Renal cortical epithelial cell (primary cell): ENCODE measurements at regions not wholly inside any gene's neighbourhood (a gene's known extent, or its start where the extent isn't known, plus 50 kb on each side); places are given as distances from the start of the nearest gene placed in this dataset.

Experiments used
- DNase-seq: peaks from one replicate; pipeline ENCODE4 v3.0.0-alpha.2; 2011; ENCODE audit warnings: low read depth

DNA sequence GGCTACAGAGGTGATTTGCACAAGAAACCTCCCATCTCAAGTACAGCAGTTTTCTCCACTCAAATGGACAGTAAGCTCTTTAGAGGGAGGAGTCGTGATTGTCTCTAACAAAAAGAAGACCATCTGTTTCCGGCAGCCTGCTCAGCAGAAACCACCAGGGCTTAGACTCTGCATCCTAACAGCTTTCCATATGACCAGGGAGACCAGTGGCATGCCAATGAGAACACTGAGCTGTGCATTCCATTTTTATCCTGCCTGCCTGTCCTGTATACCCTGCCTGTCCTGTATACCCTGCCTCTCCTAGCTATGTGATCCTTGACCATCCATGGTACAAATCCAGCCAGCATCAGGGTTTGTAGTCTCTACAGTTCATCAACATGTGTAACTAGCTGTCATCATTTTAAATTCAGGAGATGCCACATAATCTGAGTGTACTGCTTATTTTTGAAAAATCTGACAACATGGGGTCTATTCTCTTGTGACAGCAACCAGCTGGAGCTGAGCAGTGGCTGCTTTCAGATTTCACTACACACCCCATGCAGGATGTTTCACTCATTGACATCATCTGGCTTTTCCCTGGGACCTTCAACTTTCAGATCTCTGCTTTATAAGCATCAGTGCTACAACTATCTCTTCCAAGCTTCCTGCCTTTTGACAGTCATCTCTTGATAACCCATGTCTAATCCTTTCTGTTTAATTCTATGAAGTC lies 50.5 kb upstream of the POU2AF2 start:
- DNase-seq = no peak

DNA sequence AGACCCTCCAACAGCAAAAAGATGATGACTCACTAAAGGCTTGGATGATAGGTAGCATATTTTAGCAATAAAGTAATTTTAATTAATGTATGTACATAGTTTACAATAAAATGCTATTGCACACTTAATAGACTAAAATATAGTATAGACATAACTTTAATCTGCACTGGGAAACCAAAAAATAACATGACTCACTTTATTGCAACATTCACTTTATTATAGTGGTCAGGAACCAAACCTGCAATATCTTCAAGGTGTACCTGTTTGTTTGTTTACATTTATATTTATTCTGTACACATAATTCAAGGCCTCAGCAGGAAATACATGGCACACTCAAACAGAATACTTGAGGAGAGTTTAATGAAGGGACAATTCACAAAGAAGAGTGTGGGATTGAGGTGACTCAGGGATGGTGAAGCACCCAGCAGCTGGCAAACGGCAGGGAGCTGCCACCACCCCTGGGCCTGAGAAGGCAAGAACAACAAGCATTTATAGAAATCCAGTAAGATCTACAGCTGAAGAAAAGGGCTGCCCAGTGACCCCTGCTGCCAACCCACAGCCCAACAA lies 51.5 kb upstream of the POU2AF2 start:
- no peak for DNase-seq

GRCh38 chr11:111189466-111189865 lies 56.1 kb upstream of the POU2AF2 start:
- DNase-seq = no peak

DNA sequence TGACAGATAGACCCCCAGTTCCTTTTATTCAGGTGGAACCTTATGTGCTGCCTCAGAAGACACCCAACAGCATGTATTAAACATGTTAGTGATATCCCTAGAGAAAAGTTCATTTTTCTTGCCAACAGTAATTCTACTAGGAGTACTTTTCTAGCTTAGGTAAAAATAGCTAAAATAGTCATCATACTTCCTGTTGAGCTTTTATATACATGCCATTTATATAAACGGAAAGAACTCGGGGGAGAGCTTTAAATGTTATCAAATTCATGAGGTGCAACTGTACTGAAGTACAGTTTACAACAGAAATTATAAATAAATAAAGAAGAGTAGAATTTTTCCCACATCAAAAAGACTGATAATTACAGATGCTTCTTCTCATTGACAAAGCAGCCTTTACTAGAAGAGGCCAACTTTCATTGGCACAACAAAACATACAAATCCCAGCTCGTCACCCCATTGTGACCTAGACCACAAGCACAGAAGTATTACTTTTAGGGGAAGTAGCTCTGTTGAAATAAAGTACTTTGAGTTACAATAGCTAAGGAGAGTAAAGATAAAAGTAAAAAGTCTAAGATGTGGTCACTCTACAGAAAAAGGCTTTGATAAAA lies 59.1 kb upstream of the POU2AF2 start:
- DNase-seq = no peak

DNA sequence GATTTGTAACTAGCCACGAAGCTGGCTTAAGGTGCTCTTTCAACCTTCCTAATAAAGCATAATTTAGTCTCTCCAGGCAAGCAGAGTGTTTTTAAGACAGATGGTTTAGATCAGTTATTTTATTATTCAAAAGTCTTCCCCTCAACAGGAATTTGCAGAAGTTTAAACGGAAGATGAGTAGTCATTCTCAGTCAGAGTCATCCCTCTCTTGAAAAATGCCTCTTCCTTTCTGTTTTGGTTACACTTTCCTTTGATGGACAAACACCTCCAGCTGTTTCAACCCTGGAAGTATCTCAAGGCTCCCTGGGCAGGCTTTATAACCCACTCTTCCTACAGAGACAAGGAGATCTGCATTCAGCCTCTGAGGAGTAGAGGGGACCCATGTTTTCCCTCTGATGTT lies 60.3 kb upstream of the POU2AF2 start:
- no peak for DNase-seq

GRCh38 chr11:111183706-111184105 lies 61.8 kb upstream of the POU2AF2 start:
- no peak for DNase-seq

DNA sequence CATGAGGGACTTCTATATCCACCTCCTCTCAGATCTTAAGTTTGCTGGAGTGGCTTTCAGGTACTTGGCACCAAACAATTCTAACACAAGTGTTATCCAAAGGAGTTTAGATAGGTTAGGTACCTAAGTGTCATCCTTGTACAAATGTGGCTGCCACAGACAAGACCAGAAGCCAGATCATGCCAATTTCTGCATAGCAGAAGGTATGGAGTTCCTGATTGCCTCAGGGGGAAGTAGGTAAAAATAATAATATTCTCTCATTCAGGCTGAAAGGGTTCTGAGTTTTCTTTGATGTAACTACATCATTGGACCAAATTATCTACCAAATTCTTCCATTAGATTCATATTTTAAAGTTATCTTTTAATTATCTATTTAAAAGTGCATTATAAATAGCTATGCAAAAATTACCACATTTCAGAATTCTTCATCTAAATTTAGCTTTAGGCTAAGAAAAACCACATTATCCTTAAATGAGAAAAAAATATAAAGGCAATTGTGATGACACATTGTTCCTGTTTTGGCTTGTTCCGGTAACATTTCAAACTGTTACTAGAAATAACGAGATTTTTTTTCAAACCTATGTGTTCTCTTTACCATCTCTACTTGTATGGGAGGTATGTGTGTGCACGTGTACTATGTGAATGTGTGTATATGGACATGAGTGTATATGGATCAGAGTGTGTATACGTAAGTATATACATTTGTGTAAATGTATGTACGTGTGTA lies 66.2 kb upstream of the POU2AF2 start:
- DNase-seq = no peak

DNA sequence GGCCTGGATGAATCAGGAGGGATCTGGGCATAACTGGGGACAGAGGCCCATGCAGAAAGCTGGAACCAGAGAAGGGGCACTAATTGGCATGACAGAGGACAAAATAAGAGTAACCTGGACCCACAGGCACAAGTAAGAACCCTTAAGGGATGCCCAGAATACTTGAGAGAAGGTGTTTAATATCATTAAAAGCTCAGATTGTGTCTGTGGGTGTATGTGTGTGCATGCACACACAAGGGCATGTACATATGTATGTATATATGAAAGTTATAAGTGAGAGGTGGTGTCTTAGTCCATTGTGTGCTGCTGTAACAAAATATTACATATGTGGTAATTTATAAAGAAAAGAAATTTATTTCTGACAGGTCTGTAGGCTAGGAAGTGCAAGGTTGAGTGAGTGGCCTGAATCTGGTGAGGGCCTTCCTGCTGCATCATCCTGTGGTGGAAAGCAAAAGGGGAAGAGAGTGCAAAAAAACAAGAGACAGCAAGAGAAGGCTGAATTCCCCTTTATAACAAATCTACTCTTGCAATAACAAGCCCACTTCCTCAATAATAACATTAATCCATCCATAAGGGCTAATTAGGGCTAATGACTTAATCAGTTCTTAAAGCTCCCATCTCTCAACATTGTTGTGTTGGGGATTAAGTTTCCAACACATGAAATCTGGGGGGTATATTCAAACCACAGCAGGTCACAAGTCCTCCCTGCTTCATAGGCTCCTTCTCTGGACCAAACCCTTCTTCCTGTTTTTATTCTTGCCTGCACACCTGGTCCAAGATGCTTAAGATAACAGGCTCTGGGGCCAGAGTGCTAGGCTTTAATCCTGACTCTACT lies 68.3 kb upstream of the POU2AF2 start:
- no peak for DNase-seq

GRCh38 chr11:111176603-111177002 lies 68.9 kb upstream of the POU2AF2 start:
- no peak for DNase-seq

DNA sequence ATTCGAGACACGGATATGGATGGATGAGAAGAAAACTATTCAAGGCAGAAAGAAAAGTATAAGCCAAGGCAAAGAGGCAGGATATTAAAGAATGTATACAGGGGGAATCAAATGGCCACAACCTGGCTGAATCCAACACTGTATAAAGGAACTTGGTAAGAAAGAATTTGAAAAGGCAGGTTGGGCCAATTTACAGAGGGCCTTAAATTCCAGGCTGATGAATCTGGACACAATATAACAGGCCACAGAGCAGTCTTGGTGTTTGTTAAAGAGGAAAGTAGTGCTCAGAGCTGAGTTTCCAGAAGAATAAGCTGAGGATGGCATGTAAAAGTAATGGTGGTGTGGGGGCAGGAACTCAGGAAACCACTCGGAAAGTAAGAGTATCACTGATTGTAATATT lies 72.3 kb upstream of the POU2AF2 start:
- DNase-seq = no peak

- no peak for DNase-seq
Observed at GRCh38 chr11:111172321-111172862, 73.1 kb upstream of the POU2AF2 start.

GRCh38 chr11:111170761-111171379 lies 74.7 kb upstream of the POU2AF2 start:
- no peak for DNase-seq

DNA sequence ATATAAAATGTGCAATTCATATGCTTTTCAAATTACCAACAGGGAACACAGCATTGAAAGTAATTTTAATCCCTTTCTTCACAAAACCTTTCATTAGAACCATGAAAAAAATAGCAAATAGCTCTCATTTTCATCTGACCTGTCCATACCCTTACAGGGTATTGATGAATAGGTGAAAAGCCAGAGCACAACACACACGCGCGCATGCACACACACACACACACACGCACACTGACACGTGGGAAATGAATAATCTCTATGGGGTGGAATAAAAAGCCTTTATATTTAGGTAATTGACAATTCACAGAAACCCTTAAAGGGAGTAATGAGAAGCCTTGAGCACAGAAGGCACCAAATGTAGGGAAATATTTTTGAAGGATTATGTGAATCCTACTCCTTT lies 76.2 kb upstream of the POU2AF2 start:
- DNase-seq = no peak

- DNase-seq = no peak
Observed at GRCh38 chr11:111168871-111169270, 76.7 kb upstream of the POU2AF2 start.

- DNase-seq = no peak
Observed at GRCh38 chr11:111167666-111168065, 77.9 kb upstream of the POU2AF2 start.

- DNase-seq = no peak
Observed at GRCh38 chr11:111166598-111166997, 78.9 kb upstream of the POU2AF2 start.

- DNase-seq = peak; percentile 4
Observed at GRCh38 chr11:111162305-111162704, 83.2 kb upstream of the POU2AF2 start.

DNA sequence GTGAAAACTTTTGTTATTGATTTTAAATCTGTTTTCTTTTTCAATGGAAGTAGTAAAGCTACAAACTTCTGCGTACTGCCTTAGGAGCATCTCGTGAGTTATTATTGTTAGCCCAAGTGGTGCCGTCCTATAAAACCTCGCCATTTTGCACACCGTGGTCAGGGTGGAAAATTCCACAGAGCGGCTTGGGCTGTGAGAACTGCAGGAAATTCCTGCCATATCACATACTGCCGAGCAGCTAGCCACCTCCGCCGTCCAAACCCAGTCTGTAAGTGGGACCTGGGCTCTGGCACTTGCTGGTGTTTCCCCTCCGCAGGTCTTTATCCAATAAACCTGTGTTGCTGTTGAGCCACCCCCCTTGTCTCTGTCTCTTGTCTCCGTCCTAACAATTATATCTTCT lies 88.0 kb upstream of the POU2AF2 start:
- DNase-seq = no peak

DNA sequence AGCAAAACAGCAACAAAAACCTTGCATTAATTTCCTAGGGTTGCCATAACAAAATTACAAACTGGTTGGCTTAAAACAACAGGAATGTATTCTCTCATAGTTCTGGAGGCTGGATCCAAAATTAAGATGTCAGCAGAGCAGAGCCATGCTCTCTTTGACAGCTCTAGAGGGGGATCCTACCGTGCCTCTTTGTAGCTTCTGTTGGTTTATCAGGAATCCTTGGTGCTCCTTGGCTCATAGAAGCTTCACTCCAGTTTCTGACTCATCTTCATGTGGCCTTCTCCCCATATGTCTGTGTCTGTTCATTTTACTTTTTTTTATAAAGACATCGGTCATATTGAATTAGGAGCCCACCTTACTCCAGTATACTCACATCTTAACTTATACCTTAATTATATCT lies 90.5 kb upstream of the POU2AF2 start:
- no peak for DNase-seq

- no peak for DNase-seq
Observed at GRCh38 chr11:111153194-111153593, 92.3 kb upstream of the POU2AF2 start.

GRCh38 chr11:111148953-111149352 lies 96.6 kb upstream of the POU2AF2 start:
- no peak for DNase-seq
